Stimulated activated CD4-positive, alpha-beta T cell treated with anti-CD3 and anti-CD28 coated beads, Interleukin-15, amount 100 ng/mL, for 48 hours (primary cell): ENCODE measurements at regions not wholly inside any gene's neighbourhood (a gene's known extent, or its start where the extent isn't known, plus 50 kb on each side); places are given as distances from the start of the nearest gene placed in this dataset.

ENCODE experiments used
- DNase-seq, 2 donors: peaks; one replicate each; pipeline ENCODE4 v3.0.0-alpha.2; 2020; ENCODE audit warnings: low read depth in 2 of 2

- no peak for DNase-seq
These were observed 350.4 kb downstream of the SPRY1 start for GRCh38 chr4:123747016-123747415.

DNA sequence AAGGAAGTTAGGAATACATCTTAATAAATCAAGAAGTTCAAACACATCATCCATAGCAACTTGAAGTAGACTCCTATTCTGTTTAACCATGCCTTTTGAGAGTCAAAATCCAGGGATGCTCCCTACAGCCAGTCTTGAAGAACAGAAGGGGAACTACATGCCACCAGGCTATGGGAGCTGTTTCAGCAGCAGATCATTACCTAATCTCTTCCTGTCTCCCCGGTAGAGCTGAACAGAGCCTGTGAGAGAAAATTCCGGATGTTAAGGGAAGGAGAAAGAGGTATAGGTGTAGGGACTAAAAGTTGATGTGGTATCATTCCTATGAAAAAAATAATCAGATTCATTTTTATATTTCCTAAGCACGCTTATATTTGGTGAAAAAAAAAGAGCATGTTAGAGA is 352.2 kb downstream of the SPRY1 start:
- DNase-seq = no peak

- no peak for DNase-seq
These were observed 352.8 kb downstream of the SPRY1 start for GRCh38 chr4:123749383-123749782.

GRCh38 chr4:123750044-123750443 is 353.4 kb downstream of the SPRY1 start:
- no peak for DNase-seq

- DNase-seq = no peak
These were observed 359.1 kb downstream of the SPRY1 start for GRCh38 chr4:123755655-123756054.

DNA sequence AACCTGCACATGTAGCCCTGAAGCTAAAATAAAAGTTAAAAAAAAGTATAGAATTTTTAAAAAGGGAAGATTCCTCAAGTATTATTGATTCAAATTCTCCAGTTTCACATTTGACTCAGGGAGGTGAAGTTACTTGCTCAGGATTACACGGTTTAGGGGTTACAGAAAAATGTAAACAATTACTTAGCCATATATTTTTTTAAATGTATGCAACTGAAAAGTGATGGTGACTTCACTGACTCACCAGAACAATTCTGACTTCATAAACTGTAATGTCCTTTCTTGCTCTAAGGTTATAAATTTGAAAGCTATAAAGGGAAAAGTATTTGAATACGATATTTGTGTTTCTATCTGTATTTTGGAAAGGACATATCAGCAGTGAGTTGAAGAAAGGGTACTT is 371.2 kb downstream of the SPRY1 start:
- DNase-seq = no peak

DNA sequence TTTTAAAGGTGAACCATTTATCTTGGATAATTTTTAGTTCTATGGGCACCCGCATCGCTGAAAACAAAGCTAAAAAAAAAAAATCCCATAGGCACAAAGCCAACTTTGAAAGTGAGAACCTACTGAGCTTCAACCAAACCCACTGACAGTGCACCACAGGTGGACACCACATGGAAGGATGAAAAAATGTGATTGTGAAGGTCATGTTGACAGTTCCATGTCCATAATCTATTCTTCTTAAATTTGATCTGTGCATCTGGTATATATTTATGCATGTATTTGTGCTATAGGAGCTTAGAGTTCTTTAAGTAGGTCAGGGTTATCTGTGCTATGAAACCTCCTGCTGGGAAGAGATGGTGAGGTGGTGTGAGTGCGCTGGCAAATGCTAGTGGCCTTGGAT is 374.3 kb downstream of the SPRY1 start:
- no peak for DNase-seq

GRCh38 chr4:123776267-123776666 is 379.7 kb downstream of the SPRY1 start:
- DNase-seq = no peak

GRCh38 chr4:123777373-123777772 is 380.8 kb downstream of the SPRY1 start:
- DNase-seq = no peak

- no peak for DNase-seq
These were observed 386.7 kb downstream of the SPRY1 start for GRCh38 chr4:123783151-123783790.

DNA sequence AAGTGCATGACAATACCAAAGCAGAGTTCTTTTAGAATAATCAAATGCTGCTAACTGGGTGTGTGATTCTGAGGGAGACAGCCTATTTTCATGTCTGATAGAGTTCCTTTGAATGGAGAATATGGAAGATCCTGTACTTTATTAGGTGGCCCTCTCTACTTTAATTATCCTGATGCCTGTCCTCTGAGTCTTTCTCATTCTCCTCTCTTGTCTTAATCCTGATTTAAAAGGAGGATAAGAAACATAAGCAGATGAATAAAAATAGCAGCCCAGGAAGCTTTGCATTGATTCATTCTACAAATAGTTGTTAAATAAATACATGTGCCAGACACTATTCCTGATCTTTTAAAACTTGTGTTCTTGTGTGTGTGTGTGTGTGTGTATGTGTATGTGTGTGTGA is 387.3 kb downstream of the SPRY1 start:
- DNase-seq = no peak

GRCh38 chr4:123784626-123785025 is 388.0 kb downstream of the SPRY1 start:
- no peak for DNase-seq

DNA sequence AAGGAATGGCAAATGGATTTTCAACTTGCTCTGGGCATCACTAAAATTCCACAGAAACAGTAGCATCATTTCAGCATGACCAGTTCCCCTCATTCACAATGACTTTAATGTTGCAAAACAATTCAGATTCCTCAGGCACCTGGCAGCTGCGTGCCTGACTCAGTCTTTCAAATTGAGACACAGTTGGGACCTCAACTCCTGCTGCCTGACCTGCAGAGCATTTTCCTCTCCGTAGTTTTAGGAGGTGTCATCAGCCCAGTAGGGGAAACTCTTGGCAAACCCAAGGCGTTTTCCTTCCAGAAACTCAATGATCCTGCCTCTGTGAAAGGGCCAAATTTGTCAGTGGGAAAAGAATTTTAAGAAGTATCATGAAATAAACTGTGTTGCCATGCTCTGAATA is 388.9 kb downstream of the SPRY1 start:
- no peak for DNase-seq

GRCh38 chr4:123786163-123786915 is 389.7 kb downstream of the SPRY1 start:
- DNase-seq = no peak

- no peak for DNase-seq
These were observed 390.3 kb downstream of the SPRY1 start for GRCh38 chr4:123786920-123787319.

DNA sequence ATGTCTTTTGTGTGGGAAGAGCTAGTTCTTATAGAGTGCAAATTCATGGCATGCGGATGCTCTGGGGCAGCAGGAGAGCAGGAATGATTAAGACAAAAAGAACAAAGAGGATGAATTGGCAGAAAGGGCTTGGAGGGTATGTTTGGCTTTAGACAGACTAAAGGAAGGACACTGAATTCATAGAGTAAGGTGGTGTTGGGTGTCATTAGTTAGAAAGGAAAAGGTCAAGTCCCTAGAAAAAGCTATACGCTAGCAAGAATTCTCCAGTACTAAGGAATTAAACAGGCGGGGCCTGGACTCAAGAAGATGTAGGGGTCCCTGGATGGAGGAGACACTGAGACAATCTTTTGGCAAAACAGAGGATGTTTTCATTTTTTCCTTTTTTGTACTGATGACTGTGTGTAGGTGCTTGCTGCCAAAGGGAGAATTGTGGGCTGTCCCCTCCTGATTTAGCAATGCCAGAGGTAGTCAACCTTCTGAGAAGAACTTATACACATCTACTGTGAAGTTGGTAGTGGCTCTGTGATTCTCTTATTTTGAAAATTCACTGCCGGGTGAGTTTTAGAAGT is 391.0 kb downstream of the SPRY1 start:
- no peak for DNase-seq

GRCh38 chr4:123788577-123788976 is 392.0 kb downstream of the SPRY1 start:
- no peak for DNase-seq

- no peak for DNase-seq
These were observed 394.1 kb downstream of the SPRY1 start for GRCh38 chr4:123790681-123791080.

DNA sequence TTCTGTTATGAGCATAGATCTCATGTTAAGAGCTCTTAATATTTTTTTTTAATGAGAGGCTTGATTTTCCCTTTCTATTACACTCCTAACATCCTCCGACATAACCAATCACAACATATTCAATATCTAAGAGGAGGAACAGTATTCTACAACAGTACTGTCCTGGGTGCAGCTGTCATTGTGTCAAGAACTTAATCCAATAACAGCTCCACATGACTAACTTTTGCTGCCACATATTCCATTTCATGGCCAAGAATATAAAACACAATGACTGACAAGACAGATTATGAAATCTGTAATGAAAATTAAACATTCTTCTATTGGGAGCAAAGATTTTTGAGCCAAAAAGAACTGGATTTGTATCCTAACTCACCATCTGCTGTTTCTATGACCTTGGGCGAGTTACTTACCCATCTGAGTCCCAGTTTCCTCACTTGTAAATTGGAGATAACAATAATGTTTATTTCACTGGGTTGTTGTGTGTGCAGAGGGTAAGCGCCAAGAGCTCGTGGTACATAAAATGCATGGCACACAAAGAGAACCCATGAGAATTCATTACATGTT is 405.6 kb downstream of the SPRY1 start:
- DNase-seq = no peak

DNA sequence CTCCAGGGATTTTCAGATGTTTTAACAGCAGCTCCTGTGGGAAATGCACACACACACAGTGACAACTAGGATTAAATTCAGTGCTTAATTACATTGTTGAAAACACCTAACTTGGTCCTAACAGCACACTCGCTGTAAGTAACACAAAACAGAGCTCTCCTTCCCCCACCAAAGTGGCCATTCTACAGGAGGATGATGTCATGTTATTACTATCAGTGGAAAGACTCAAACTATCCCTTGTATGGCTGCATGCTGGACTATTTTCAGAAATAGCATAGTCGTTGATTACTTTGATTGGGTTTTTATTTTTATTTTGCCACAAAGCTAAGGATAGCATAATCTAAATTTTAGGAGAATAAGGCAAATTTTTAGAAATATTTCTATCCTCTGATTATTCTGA is 406.3 kb downstream of the SPRY1 start:
- no peak for DNase-seq

GRCh38 chr4:123804196-123804721 is 407.7 kb downstream of the SPRY1 start:
- no peak for DNase-seq

GRCh38 chr4:123806056-123806455 is 409.5 kb downstream of the SPRY1 start:
- no peak for DNase-seq

- no peak for DNase-seq
These were observed 410.6 kb downstream of the SPRY1 start for GRCh38 chr4:123807187-123807586.
